Activated CD8-positive, alpha-beta T cell treated with anti-CD3 and anti-CD28 coated beads for 36 hours (primary cell): ENCODE measurements at regions not wholly inside any gene's neighbourhood (a gene's known extent, or its start where the extent isn't known, plus 50 kb on each side); places are given as distances from the start of the nearest gene placed in this dataset.

Experiments used
- ATAC-seq: fragments of 200-7000 bp; cut with Tn5 transposase; one replicate; pipeline ENCODE4 v1.10.0; 2021; ENCODE audit warnings: mild to moderate bottlenecking, moderate library complexity
- CTCF ChIA-PET: fragments of 350-600 bp; sonication (Branson Sonifier 250); formaldehyde crosslinking; loops from one replicate; lab custom pipeline; 2021; ENCODE audit warnings: antibody characterized with exemption; lab: Charles Lee
- POLR2A ChIA-PET: fragments of 350-600 bp; sonication (Branson Sonifier 250); formaldehyde crosslinking; loops from one replicate; lab custom pipeline; 2021; ENCODE audit warnings: antibody characterized with exemption; lab: Charles Lee
- DNase-seq: peaks from one replicate; pipeline ENCODE4 v3.0.0-alpha.2; 2020
- H3K27ac Mint-ChIP-seq: one replicate; pipeline ENCODE4 v1.8.0; 2021; ENCODE audit warnings: mild to moderate bottlenecking, mixed read lengths
- H3K27me3 Mint-ChIP-seq: one replicate; pipeline ENCODE4 v1.8.0; 2021; ENCODE audit warnings: mixed read lengths
- H3K36me3 Mint-ChIP-seq: one replicate; pipeline ENCODE4 v1.8.0; 2021; ENCODE audit warnings: low read depth, mixed read lengths
- H3K4me1 Mint-ChIP-seq: one replicate; pipeline ENCODE4 v1.8.0; 2021; ENCODE audit warnings: low read depth, mixed read lengths
- H3K4me3 Mint-ChIP-seq: one replicate; pipeline ENCODE4 v1.8.0; 2021; ENCODE audit warnings: mild to moderate bottlenecking, moderate library complexity, mixed read lengths
- H3K9me3 Mint-ChIP-seq: one replicate; pipeline ENCODE4 v1.8.0; 2021; ENCODE audit warnings: mixed read lengths
- intact Hi-C: fragments of 100-400 bp; cut with micrococcal nuclease; formaldehyde crosslinking; loops from one replicate; pipeline ENCODE4 v1.10.0; 2022
- TF ChIP-seq, protein P1 (sequence below): fragments of 200-600 bp; IDR thresholded peaks from one replicate; pipeline ENCODE4 v1.8.0; 2022; ENCODE audit warnings: antibody characterized with exemption, mild to moderate bottlenecking

DNA sequence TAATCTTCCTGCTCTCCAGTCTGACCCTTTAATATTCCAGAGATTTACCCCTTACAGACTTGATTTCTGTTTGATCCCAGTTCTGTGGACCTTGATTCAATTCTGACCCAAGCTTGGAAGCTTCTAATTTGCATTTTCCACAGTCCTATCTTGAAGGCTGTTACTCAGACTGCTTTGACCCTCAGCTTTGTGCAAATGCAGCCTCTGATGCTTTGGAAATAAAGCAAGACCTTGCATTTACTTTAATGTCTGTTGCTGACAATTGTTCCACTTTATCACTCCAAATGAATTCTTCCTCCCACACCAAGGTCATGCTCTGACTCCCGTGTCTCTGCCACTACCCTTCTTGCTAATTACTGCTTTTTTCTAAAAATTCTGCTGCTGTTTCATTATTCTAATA is 886.0 kb downstream of the TUSC7 start:
- no peak overlapping the region for H3K4me3 Mint-ChIP-seq
- H3K9me3 Mint-ChIP-seq, result peaks cover 2% of the 10 kb centered on the region
- DNase-seq (no peak), ATAC-seq (no peak)
- H3K36me3 Mint-ChIP-seq, result no peaks in the 10 kb centered on the region
- no peaks in the 10 kb centered on the region for H3K4me1 Mint-ChIP-seq
- ChIA-PET CTCF (interaction anchor here (0.8 kb wide), 1 partner anchor 13 kb away, joined by 3 read pairs; no protein-coding TSS in a partner anchor), POLR2A (no interaction called here)
- intact Hi-C loops, result no loop called here
- no peaks in the 10 kb centered on the region for H3K27me3 Mint-ChIP-seq
- TF ChIP-seq, protein P1, sequence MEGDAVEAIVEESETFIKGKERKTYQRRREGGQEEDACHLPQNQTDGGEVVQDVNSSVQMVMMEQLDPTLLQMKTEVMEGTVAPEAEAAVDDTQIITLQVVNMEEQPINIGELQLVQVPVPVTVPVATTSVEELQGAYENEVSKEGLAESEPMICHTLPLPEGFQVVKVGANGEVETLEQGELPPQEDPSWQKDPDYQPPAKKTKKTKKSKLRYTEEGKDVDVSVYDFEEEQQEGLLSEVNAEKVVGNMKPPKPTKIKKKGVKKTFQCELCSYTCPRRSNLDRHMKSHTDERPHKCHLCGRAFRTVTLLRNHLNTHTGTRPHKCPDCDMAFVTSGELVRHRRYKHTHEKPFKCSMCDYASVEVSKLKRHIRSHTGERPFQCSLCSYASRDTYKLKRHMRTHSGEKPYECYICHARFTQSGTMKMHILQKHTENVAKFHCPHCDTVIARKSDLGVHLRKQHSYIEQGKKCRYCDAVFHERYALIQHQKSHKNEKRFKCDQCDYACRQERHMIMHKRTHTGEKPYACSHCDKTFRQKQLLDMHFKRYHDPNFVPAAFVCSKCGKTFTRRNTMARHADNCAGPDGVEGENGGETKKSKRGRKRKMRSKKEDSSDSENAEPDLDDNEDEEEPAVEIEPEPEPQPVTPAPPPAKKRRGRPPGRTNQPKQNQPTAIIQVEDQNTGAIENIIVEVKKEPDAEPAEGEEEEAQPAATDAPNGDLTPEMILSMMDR, result no peak
- H3K27ac Mint-ChIP-seq, result no peak overlapping the region

DNA sequence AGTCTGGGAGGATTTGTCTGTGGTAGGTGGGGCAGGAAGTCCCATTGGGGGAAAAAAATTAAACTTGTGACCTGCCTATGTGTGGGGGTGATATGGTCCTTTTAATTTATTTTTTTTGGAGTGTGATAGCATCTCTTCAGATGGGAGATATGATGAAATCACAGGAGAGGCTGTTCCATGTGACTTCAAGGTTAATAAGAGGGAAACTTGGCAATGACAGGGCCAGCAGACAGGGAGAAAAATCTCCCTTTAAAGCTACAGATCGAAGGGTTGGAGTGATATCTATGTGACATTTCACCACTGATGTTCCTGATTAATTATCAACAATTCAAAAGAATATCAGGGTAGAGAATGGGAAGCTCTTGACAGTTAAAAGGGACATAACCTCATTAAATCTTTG is 886.9 kb downstream of the TUSC7 start:
- Mint-ChIP-seq H3K36me3 (no peaks in the 10 kb centered on the region), H3K4me1 (no peaks in the 10 kb centered on the region), H3K27me3 (no peaks in the 10 kb centered on the region), H3K4me3 (no peak overlapping the region), H3K27ac (no peak overlapping the region), H3K9me3 (peaks cover 2% of the 10 kb centered on the region)
- POLR2A ChIA-PET, result no interaction called here
- TF ChIP-seq, protein P1, result no peak
- ATAC-seq, result no peak
- DNase-seq, result no peak
- CTCF ChIA-PET, result interaction anchor here (0.8 kb wide), 1 partner anchor 12 kb away, joined by 3 read pairs; no protein-coding TSS in a partner anchor
- intact Hi-C loops, result no loop called here

DNA sequence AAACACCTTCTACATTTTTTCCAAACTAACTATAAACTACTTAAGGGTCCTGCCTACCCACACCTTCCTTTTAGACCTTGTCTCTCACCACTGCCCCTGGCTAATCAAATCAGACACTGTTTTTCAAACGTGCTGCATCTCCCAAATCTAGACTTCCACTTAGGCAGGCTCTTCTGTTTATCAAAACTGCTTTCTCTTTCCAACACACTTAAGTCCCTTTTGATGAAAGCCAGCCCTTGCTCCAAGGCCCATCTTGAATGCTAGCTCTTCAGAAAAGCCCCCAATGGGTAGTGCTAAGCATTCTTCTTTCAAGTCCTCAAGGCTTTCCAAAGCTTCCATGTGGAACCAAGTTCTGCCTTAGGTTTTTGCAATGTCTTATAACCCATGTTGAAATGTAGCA is 888.3 kb downstream of the TUSC7 start:
- Mint-ChIP-seq H3K27me3 (no peaks in the 10 kb centered on the region), H3K4me1 (no peaks in the 10 kb centered on the region), H3K4me3 (no peak overlapping the region), H3K9me3 (peaks cover 2% of the 10 kb centered on the region), H3K27ac (no peak overlapping the region), H3K36me3 (no peaks in the 10 kb centered on the region)
- ATAC-seq, result no peak
- intact Hi-C loops, result no loop called here
- ChIA-PET CTCF (no interaction called here), POLR2A (no interaction called here)
- TF ChIP-seq, protein P1, result no peak
- no peak for DNase-seq

DNA sequence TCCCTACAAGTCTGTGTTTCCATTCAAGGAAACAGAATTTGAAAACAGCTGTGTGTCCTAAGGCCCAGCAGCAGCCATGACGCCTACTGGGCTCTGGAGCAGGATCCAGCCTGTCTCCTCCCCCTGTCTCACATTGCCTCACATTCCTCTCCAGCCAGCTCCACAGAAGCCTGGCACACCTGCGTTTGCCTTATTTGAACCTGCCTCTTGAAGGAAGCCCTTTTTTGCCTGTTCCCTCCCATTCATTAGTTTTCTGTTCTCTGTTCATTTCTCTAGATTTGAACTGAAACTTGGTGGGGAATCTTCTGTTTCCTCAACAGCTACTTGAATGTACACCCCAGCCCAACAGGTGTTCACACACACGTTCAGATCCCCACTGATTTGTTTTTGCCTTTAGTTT is 890.5 kb downstream of the TUSC7 start:
- DNase-seq, result no peak
- H3K4me3 Mint-ChIP-seq, result no peak overlapping the region
- ATAC-seq, result no peak
- ChIA-PET CTCF (interaction anchor here (1.2 kb wide), 1 partner anchor 297 kb away, joined by 3 read pairs; no protein-coding TSS in a partner anchor), POLR2A (no interaction called here)
- H3K36me3 Mint-ChIP-seq, result no peaks in the 10 kb centered on the region
- H3K4me1 Mint-ChIP-seq, result no peaks in the 10 kb centered on the region
- intact Hi-C loops, result no loop called here
- TF ChIP-seq, protein P1, result no peak
- peaks cover 2% of the 10 kb centered on the region for H3K9me3 Mint-ChIP-seq
- H3K27ac Mint-ChIP-seq, result no peak overlapping the region
- H3K27me3 Mint-ChIP-seq, result no peaks in the 10 kb centered on the region

DNA sequence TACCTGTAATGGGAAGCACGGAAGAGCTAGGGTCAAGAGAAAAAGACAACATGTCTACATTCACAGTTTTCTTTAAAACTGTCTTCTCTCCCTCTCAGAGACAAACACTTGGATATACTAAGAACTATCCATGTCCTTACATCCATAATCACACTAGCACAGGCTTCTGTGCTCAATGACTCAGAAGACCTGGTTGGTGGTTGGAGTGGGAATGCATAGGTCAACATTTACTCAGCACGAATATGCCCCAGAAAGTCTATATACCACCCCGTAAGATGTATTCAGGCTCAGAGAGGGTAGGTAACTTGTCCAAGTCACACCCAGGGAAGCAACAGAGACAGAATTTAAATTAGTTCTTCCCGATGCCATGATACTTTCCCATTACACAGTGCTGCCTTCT is 891.1 kb downstream of the TUSC7 start:
- intact Hi-C loops, result no loop called here
- Mint-ChIP-seq H3K27ac (no peak overlapping the region), H3K9me3 (peaks cover 2% of the 10 kb centered on the region), H3K4me3 (no peak overlapping the region), H3K4me1 (no peaks in the 10 kb centered on the region), H3K27me3 (no peaks in the 10 kb centered on the region), H3K36me3 (no peaks in the 10 kb centered on the region)
- DNase-seq, result no peak
- CTCF ChIA-PET, result interaction anchor here (1.2 kb wide), 1 partner anchor 297 kb away, joined by 3 read pairs; no protein-coding TSS in a partner anchor
- POLR2A ChIA-PET, result no interaction called here
- no peak for ATAC-seq
- TF ChIP-seq, protein P1, result no peak
